H9 (cell line): ENCODE measurements at regions not wholly inside any gene's neighbourhood (a gene's known extent, or its start where the extent isn't known, plus 50 kb on each side); places are given as distances from the start of the nearest gene placed in this dataset.

Source experiments
- DNase-seq: peaks from one replicate; pipeline ENCODE4 v3.0.0-alpha.2; 2017
- H2AFZ ChIP-seq: one replicate; pipeline ENCODE4 v1.6.1; 2013; ENCODE audit warnings: mild to moderate bottlenecking, low read length, control low read depth, moderate library complexity
- H2AK5ac ChIP-seq: 2 replicates; pipeline ENCODE4 v1.6.1; 2013; ENCODE audit warnings: low read length, control low read depth, mixed read lengths; ENCODE audit not compliant: insufficient read length
- H2BK120ac ChIP-seq: one replicate; pipeline ENCODE4 v1.6.1; 2013; ENCODE audit warnings: low read depth, mild to moderate bottlenecking, low read length, control low read depth, inconsistent platforms; ENCODE audit not compliant: poor library complexity, severe bottlenecking
- H2BK12ac ChIP-seq: 2 replicates; pipeline ENCODE4 v1.6.1; 2013; ENCODE audit warnings: low read length, control low read depth, mixed read lengths, low read depth; ENCODE audit not compliant: insufficient read length
- H2BK15ac ChIP-seq: 2 replicates; pipeline ENCODE4 v1.6.1; 2013; ENCODE audit warnings: low read depth, low read length, control low read depth
- H2BK20ac ChIP-seq: one replicate; pipeline ENCODE4 v1.6.1; 2013; ENCODE audit warnings: low read depth, mild to moderate bottlenecking, low read length, control low read depth, inconsistent platforms; ENCODE audit not compliant: poor library complexity, severe bottlenecking
- H2BK5ac ChIP-seq: 2 replicates; pipeline ENCODE4 v1.6.1; 2013; ENCODE audit warnings: low read length, control low read depth, mixed read lengths; ENCODE audit not compliant: insufficient read length
- H3K14ac ChIP-seq: 2 replicates; pipeline ENCODE4 v1.6.1; 2013; ENCODE audit warnings: low read length, control low read depth; ENCODE audit not compliant: insufficient read depth
- H3K18ac ChIP-seq: 2 replicates; pipeline ENCODE4 v1.6.1; 2013; ENCODE audit warnings: low read depth, mild to moderate bottlenecking, mixed read lengths, low read length, control low read depth; ENCODE audit not compliant: insufficient read length
- H3K23ac ChIP-seq: 2 replicates; pipeline ENCODE4 v1.6.1; 2013; ENCODE audit warnings: low read length, control low read depth, mixed read lengths, low read depth; ENCODE audit not compliant: insufficient read length
- H3K23me2 ChIP-seq: 2 replicates; pipeline ENCODE4 v1.6.1; 2013; ENCODE audit warnings: low read depth, mild to moderate bottlenecking, mixed read lengths, low read length, control low read depth; ENCODE audit not compliant: insufficient read length, poor library complexity, severe bottlenecking
- H3K27ac ChIP-seq: 2 replicates; pipeline ENCODE4 v1.5.1; 2013; ENCODE audit warnings: low read length, control low read depth, mixed read lengths, low read depth; ENCODE audit not compliant: insufficient read length
- H3K27me3 ChIP-seq: 2 replicates; pipeline ENCODE4 v1.6.1; 2013; ENCODE audit warnings: low read length, control low read depth, inconsistent platforms; ENCODE audit not compliant: insufficient read depth
- H3K4ac ChIP-seq: 2 replicates; pipeline ENCODE4 v1.6.1; 2013; ENCODE audit warnings: low read depth, mild to moderate bottlenecking, control low read depth, inconsistent platforms, low read length, moderate library complexity
- H3K4me1 ChIP-seq: 2 replicates; pipeline ENCODE4 v1.6.1; 2013; ENCODE audit warnings: low read length, control low read depth, inconsistent platforms; ENCODE audit not compliant: insufficient read depth
- H3K4me2 ChIP-seq: 2 replicates; pipeline ENCODE4 v1.6.1; 2013; ENCODE audit warnings: low read length, control low read depth, mixed read lengths; ENCODE audit not compliant: insufficient read length, insufficient read depth
- H3K56ac ChIP-seq: 2 replicates; pipeline ENCODE4 v1.6.1; 2013; ENCODE audit warnings: low read depth, mild to moderate bottlenecking, mixed read lengths, low read length, control low read depth; ENCODE audit not compliant: insufficient read length
- H3K79me1 ChIP-seq: 2 replicates; pipeline ENCODE4 v1.6.1; 2013; ENCODE audit warnings: low read depth, mild to moderate bottlenecking, moderate library complexity, low read length, control low read depth, inconsistent platforms; ENCODE audit not compliant: insufficient read depth, poor library complexity, severe bottlenecking
- H3K79me2 ChIP-seq: 2 replicates; pipeline ENCODE4 v1.6.1; 2013; ENCODE audit warnings: low read length, control low read depth, inconsistent platforms; ENCODE audit not compliant: insufficient read depth
- H3K9ac ChIP-seq: 2 replicates; pipeline ENCODE4 v1.6.1; 2013; ENCODE audit warnings: low read length, control low read depth, mixed read lengths; ENCODE audit not compliant: insufficient read length; ENCODE audit errors: extremely low read depth
- H3K9me3 ChIP-seq: one replicate; pipeline ENCODE4 v1.6.1; 2013; ENCODE audit warnings: low read depth, low read length, inconsistent platforms; ENCODE audit not compliant: control insufficient read depth
- H3T11ph ChIP-seq: one replicate; pipeline ENCODE4 v1.6.1; 2013; ENCODE audit warnings: mild to moderate bottlenecking, low read length, control low read depth, inconsistent platforms
- H4K20me1 ChIP-seq: one replicate; pipeline ENCODE4 v1.6.1; 2013; ENCODE audit not compliant: control insufficient read depth, insufficient read length, insufficient read depth
- H4K5ac ChIP-seq: 2 replicates; pipeline ENCODE4 v1.6.1; 2013; ENCODE audit warnings: low read depth, mild to moderate bottlenecking, mixed read lengths, low read length, control low read depth; ENCODE audit not compliant: insufficient read length
- H4K8ac ChIP-seq: replicated peaks from 2 replicates; pipeline ENCODE4 v1.6.1; 2013; ENCODE audit warnings: low read length, control low read depth, mixed read lengths, low read depth; ENCODE audit not compliant: insufficient read length
- H4K91ac ChIP-seq: 2 replicates; pipeline ENCODE4 v1.6.1; 2013; ENCODE audit warnings: low read depth, mild to moderate bottlenecking, moderate library complexity, mixed read lengths, low read length, control low read depth; ENCODE audit not compliant: insufficient read length
- H3K27ac Mint-ChIP-seq, 3 experiments: 2 replicates in 2 of 3; 3 replicates in 1 of 3; pipeline ENCODE4 v1.8.0; 2020 to 2021; ENCODE audit warnings: mixed read lengths in 3 of 3, mild to moderate bottlenecking in 1 of 3, moderate library complexity in 1 of 3
- H3K27me3 Mint-ChIP-seq: 2 replicates; pipeline ENCODE4 v1.8.0; 2021; ENCODE audit warnings: low read depth, mild to moderate bottlenecking, moderate library complexity, mixed read lengths
- H3K36me3 Mint-ChIP-seq, 3 experiments: 2 replicates in 2 of 3; 3 replicates in 1 of 3; pipeline ENCODE4 v1.8.0; 2020 to 2021; ENCODE audit warnings: low read depth in 3 of 3, mixed read lengths in 3 of 3; ENCODE audit not compliant: insufficient read depth in 1 of 3
- H3K4me1 Mint-ChIP-seq, 2 experiments: 2 replicates each; pipeline ENCODE4 v1.8.0; 2020; ENCODE audit warnings: mixed read lengths in 2 of 2
- H3K4me3 Mint-ChIP-seq, 2 experiments: 2 replicates in 1 of 2; 3 replicates in 1 of 2; pipeline ENCODE4 v1.8.0; 2020 to 2021; ENCODE audit warnings: mild to moderate bottlenecking in 2 of 2, mixed read lengths in 2 of 2, moderate library complexity in 1 of 2
- H3K9me3 Mint-ChIP-seq, 2 experiments: 2 replicates in 1 of 2; 3 replicates in 1 of 2; pipeline ENCODE4 v1.8.0; 2020; ENCODE audit warnings: mild to moderate bottlenecking in 2 of 2, mixed read lengths in 2 of 2, moderate library complexity in 1 of 2
- CTCF ChIP-seq: fragments of 200-600 bp; sonication (generic); conservative IDR thresholded peaks from 3 replicates; pipeline ENCODE4 v1.8.0; 2021; ENCODE audit warnings: antibody characterized with exemption, mild to moderate bottlenecking
- WGBS: extraction: QIAGEN DNeasy Blood & Tissue Kit; methylation state at CpG from one replicate; pipeline ENCODE4 v1.1.7; 2013; ENCODE audit warnings: missing lambda C conversion rate, low lambda C conversion rate, mixed read lengths; ENCODE audit not compliant: insufficient read length; ENCODE audit errors: extremely low coverage; 5-methylcytosine and 5-hydroxymethylcytosine counted together

- H4K5ac ChIP-seq: no peak overlapping the region
- no peak overlapping the region for H2BK15ac ChIP-seq
- H2BK12ac ChIP-seq: no peak overlapping the region
- no peak overlapping the region for H3K4me3 Mint-ChIP-seq
- H2AFZ ChIP-seq: no peak overlapping the region
- no peaks in the 10 kb centered on the region for H3K27me3 ChIP-seq
- H3K14ac ChIP-seq: no peak overlapping the region
- H3K9me3 ChIP-seq: peaks cover 17% of the 10 kb centered on the region
- no peak overlapping the region for H3K27ac ChIP-seq
- H3K79me2 ChIP-seq: no peaks in the 10 kb centered on the region
- H3K4me2 ChIP-seq: no peak overlapping the region
- H2BK120ac ChIP-seq: no peak overlapping the region
- H3K56ac ChIP-seq: no peak overlapping the region
- no peaks in the 10 kb centered on the region for H3K4me1 ChIP-seq
- no peak overlapping the region for H3K27ac Mint-ChIP-seq
- H3K9me3 Mint-ChIP-seq: peaks cover 31 to 33% of the 10 kb centered on the region in 2 experiments
- no peaks in the 10 kb centered on the region for H3K4me1 Mint-ChIP-seq
- H3K18ac ChIP-seq: no peak overlapping the region
- no CpG with 5 or more reads among the region's 9 CpGs for WGBS
- no peak overlapping the region for H2BK5ac ChIP-seq
- no peaks in the 10 kb centered on the region for H3K79me1 ChIP-seq
- no peak overlapping the region for H3T11ph ChIP-seq
- no peaks in the 10 kb centered on the region for H4K20me1 ChIP-seq
- H4K91ac ChIP-seq: no peak overlapping the region
- no peak overlapping the region for H2BK20ac ChIP-seq
- no peak overlapping the region for H3K4ac ChIP-seq
- no peaks in the 10 kb centered on the region for H3K23me2 ChIP-seq
- H4K8ac ChIP-seq: no peak overlapping the region
- H3K9ac ChIP-seq: no peak overlapping the region
- H3K36me3 Mint-ChIP-seq: peaks cover 3 to 15% (median 4%) of the 10 kb centered on the region in 3 experiments; a peak in 4 of 7 replicates
- no peak overlapping the region for H3K23ac ChIP-seq
- H2AK5ac ChIP-seq: no peak overlapping the region
- TF ChIP-seq CTCF: no peak
- H3K27me3 Mint-ChIP-seq: peaks cover 8% of the 10 kb centered on the region
- DNase-seq: no peak
Measured at GRCh38 chr14:104524726-104525125, 54.8 kb upstream of the C14orf180 start.
